HepG2 (cell line): ENCODE measurements at regions not wholly inside any gene's neighbourhood (a gene's known extent, or its start where the extent isn't known, plus 50 kb on each side); places are given as distances from the start of the nearest gene placed in this dataset.
A peak's percentile ranks its signal among the peaks of the same experiment; 100 is the strongest.

ENCODE experiments used
- ATAC-seq: fragments of 200-7000 bp; cut with Tn5 transposase; 3 replicates; pipeline ENCODE4 v1.9.1; 2020; ENCODE audit warnings: mild to moderate bottlenecking, moderate library complexity
- BruUV-seq: library from RNA; stranded (reverse); fragments of 400-500 nt; replicated peaks from 2 replicates; lab custom pipeline; 2021; lab: Mats Ljungman, UMichigan
- CTCF ChIA-PET: fragments of 300-600 bp; formaldehyde crosslinking; extraction: SDS; loops from one replicate; lab custom pipeline; 2021; ENCODE audit warnings: low total read pairs, inconsistent platforms, low intra/inter-chr PET ratio; lab: Yijun Ruan, JAX
- POLR2A ChIA-PET: fragments of 350-600 bp; sonication (Branson Sonifier 250); formaldehyde crosslinking; loops from one replicate; lab custom pipeline; 2020; ENCODE audit warnings: antibody characterized with exemption, inconsistent platforms; lab: Yijun Ruan, JAX
- DNase-seq: peaks from one replicate; pipeline ENCODE4 v3.0.0-alpha.2; 2015; ENCODE audit warnings: low spot score
- FAIRE-seq: peaks from 3 replicates; lab custom pipeline; 2011; peaks lifted over from hg19 to GRCh38; lab: Jason Lieb, UNC
- H2AFZ ChIP-seq: one replicate; pipeline ENCODE4 v1.6.1; 2011; ENCODE audit warnings: low read length, inconsistent platforms
- H3K27ac ChIP-seq: fragments of 300-600 bp; 3 replicates; pipeline ENCODE4 v1.8.0; 2011; ENCODE audit warnings: mixed run types, mild to moderate bottlenecking, mixed read lengths, low read length, inconsistent platforms; ENCODE audit not compliant: insufficient read depth; ENCODE audit errors: extremely low read length
- H3K27me3 ChIP-seq, 2 experiments: fragments of 200-600 bp in 1 of 2; 2 replicates in 1 of 2; 3 replicates in 1 of 2; pipeline versions ENCODE4 v1.6.0 to v1.8.0; 2011; ENCODE audit warnings: low read length in 2 of 2, mild to moderate bottlenecking in 2 of 2, moderate library complexity in 2 of 2, inconsistent platforms in 1 of 2; ENCODE audit not compliant: insufficient read depth in 2 of 2, control insufficient read depth in 1 of 2
- H3K36me3 ChIP-seq, 2 experiments: fragments of 200-600 bp in 1 of 2; replicated peaks in 1 of 2; 2 replicates in 1 of 2; 3 replicates in 1 of 2; pipeline versions ENCODE4 v1.5.1 to v1.8.0; 2011; ENCODE audit warnings: low read length in 2 of 2, inconsistent platforms in 1 of 2; ENCODE audit not compliant: insufficient read depth in 2 of 2, control insufficient read depth in 1 of 2
- H3K4me1 ChIP-seq: 2 replicates; pipeline ENCODE4 v1.5.1; 2012; ENCODE audit warnings: low read length, inconsistent platforms; ENCODE audit not compliant: insufficient read depth
- H3K4me2 ChIP-seq: 2 replicates; pipeline ENCODE4 v1.6.0; 2011; ENCODE audit warnings: low read depth, low read length, inconsistent platforms
- H3K4me3 ChIP-seq, 3 experiments: fragments of 200-600 bp in 1 of 3; sonication (generic), shearing (Covaris generic) in 1 of 3; replicated peaks in 1 of 3; 2 replicates each; pipeline ENCODE4 v1.5.1; 2011 to 2016; ENCODE audit warnings: low read length in 3 of 3, inconsistent platforms in 2 of 3, low read depth in 2 of 3, mild to moderate bottlenecking in 2 of 3, control low read depth in 1 of 3, mixed read lengths in 1 of 3; ENCODE audit not compliant: insufficient read depth in 1 of 3
- H3K79me2 ChIP-seq: one replicate; pipeline ENCODE4 v1.6.1; 2011; ENCODE audit warnings: low read length, inconsistent platforms; ENCODE audit not compliant: insufficient read depth
- H3K9ac ChIP-seq: 2 replicates; pipeline ENCODE4 v1.6.0; 2011; ENCODE audit warnings: mild to moderate bottlenecking, low read depth, low read length, inconsistent platforms; ENCODE audit not compliant: insufficient read depth
- H3K9me3 ChIP-seq: 2 replicates; pipeline ENCODE4 v1.5.1; 2012; ENCODE audit warnings: mild to moderate bottlenecking, low read length
- H4K20me1 ChIP-seq: 2 replicates; pipeline ENCODE4 v1.6.0; 2011; ENCODE audit warnings: inconsistent platforms, mild to moderate bottlenecking, low read length, moderate library complexity; ENCODE audit not compliant: insufficient read depth
- CEBPB ChIP-seq: IDR thresholded peaks from 2 replicates; pipeline ENCODE4 v1.6.1; 2011; ENCODE audit warnings: low read depth, low read length, improper control_type of control experiment, borderline replicate concordance
- CEBPG ChIP-seq: IDR thresholded peaks from 2 replicates; pipeline ENCODE4 v1.6.1; 2016
- EP300 ChIP-seq, 3 experiments: sonication (generic) in 1 of 3; formaldehyde crosslinking in 1 of 3; IDR thresholded peaks; 2 replicates each; pipeline versions ENCODE4 v1.5.1 to v1.6.1; 2011 to 2020; ENCODE audit warnings: low read depth in 2 of 3, low read length in 2 of 3, borderline replicate concordance in 1 of 3, improper control_type of control experiment in 1 of 3, mild to moderate bottlenecking in 1 of 3, missing genetic modification reagents in 1 of 3, moderate library complexity in 1 of 3
- ESRRA ChIP-seq: sonication (generic); formaldehyde crosslinking; IDR thresholded peaks from 2 replicates; pipeline ENCODE4 v1.5.1; 2020; ENCODE audit warnings: mild to moderate bottlenecking, low read depth, missing genetic modification reagents
- ETV6 ChIP-seq: sonication (generic); formaldehyde crosslinking; conservative IDR thresholded peaks from 2 replicates; pipeline ENCODE4 v1.4.0; 2020; ENCODE audit warnings: missing genetic modification reagents
- FOXJ3 ChIP-seq: sonication (generic); formaldehyde crosslinking; IDR thresholded peaks from 2 replicates; pipeline ENCODE4 v1.4.0; 2020; ENCODE audit warnings: missing genetic modification reagents, mild to moderate bottlenecking, borderline replicate concordance
- GATAD2A ChIP-seq: IDR thresholded peaks from 2 replicates; pipeline ENCODE4 v1.6.1; 2016
- HCFC1 ChIP-seq: fragments of 150-350 bp; IDR thresholded peaks from 2 replicates; pipeline ENCODE4 v1.6.1; 2014; ENCODE audit warnings: low read depth, low read length
- ISL2 ChIP-seq: sonication (generic); formaldehyde crosslinking; IDR thresholded peaks from 2 replicates; pipeline ENCODE4 v1.5.0; 2020; ENCODE audit warnings: missing genetic modification reagents
- KAT7 ChIP-seq: IDR thresholded peaks from 2 replicates; pipeline ENCODE4 v1.6.1; 2018; ENCODE audit warnings: borderline replicate concordance, missing compliant biosample characterization
- KDM1A ChIP-seq: IDR thresholded peaks from 2 replicates; pipeline ENCODE4 v1.6.1; 2016; ENCODE audit warnings: missing compliant biosample characterization
- MIER2 ChIP-seq: IDR thresholded peaks from 2 replicates; pipeline ENCODE4 v1.6.1; 2016; ENCODE audit warnings: missing biosample characterization, missing genetic modification reagents
- NCOA2 ChIP-seq: sonication (generic); formaldehyde crosslinking; IDR thresholded peaks from 2 replicates; pipeline ENCODE4 v1.8.0; 2022; ENCODE audit warnings: inconsistent platforms
- NFIC ChIP-seq: IDR thresholded peaks from 2 replicates; pipeline ENCODE4 v1.6.1; 2012; ENCODE audit warnings: mild to moderate bottlenecking, low read length, inconsistent platforms
- PAXIP1 ChIP-seq: sonication (generic); formaldehyde crosslinking; conservative IDR thresholded peaks from 2 replicates; pipeline ENCODE4 v1.4.0; 2020; ENCODE audit warnings: mild to moderate bottlenecking, missing genetic modification reagents, moderate library complexity
- PRPF4 ChIP-seq: fragments of 200-400 bp; formaldehyde crosslinking; IDR thresholded peaks from 2 replicates; pipeline ENCODE4 v1.6.1; 2016; ENCODE audit warnings: low read length, low read depth; ENCODE audit not compliant: poor library complexity, severe bottlenecking
- SOX13 ChIP-seq, 3 experiments: fragments of 450-650 bp in 1 of 3; sonication (generic) in 1 of 3; formaldehyde crosslinking in 1 of 3; IDR thresholded peaks in 2 of 3; conservative IDR thresholded peaks in 1 of 3; 2 replicates each; pipeline versions ENCODE4 v1.5.0 to v1.6.1; 2016 to 2020; ENCODE audit warnings: antibody characterized with exemption in 1 of 3, mild to moderate bottlenecking in 1 of 3, missing compliant biosample characterization in 1 of 3, missing genetic modification reagents in 1 of 3, moderate library complexity in 1 of 3
- SOX5 ChIP-seq: IDR thresholded peaks from 2 replicates; pipeline ENCODE4 v1.6.1; 2016; ENCODE audit warnings: borderline replicate concordance
- TCF7 ChIP-seq: sonication (generic); IDR thresholded peaks from 2 replicates; pipeline ENCODE4 v1.6.1; 2016; ENCODE audit warnings: antibody characterized with exemption, low read depth
- ZNF264 ChIP-seq: sonication (generic); formaldehyde crosslinking; IDR thresholded peaks from 2 replicates; pipeline ENCODE4 v1.4.0; 2020; ENCODE audit warnings: missing genetic modification reagents
- ZNF790 ChIP-seq: sonication (generic); formaldehyde crosslinking; IDR thresholded peaks from 2 replicates; pipeline ENCODE4 v1.8.0; 2022; ENCODE audit warnings: missing genetic modification reagents, mild to moderate bottlenecking, borderline replicate concordance
- ZNF792 ChIP-seq: IDR thresholded peaks from 2 replicates; pipeline ENCODE4 v1.6.1; 2016
- WGBS: methylation state at CpG from one replicate; pipeline ENCODE4 v1.1.6; 2017; ENCODE audit warnings: low lambda C conversion rate; 5-methylcytosine and 5-hydroxymethylcytosine counted together
- in situ Hi-C: cut with HindIII; loops from 2 replicates; pipeline ENCODE4 v1.10.0; 2017; ENCODE audit warnings: low pct_unique_long_range_greater_than_20kb; ENCODE audit not compliant: extremely low pct_ligation_motif_present
- intact Hi-C: fragments of 100-400 bp; cut with micrococcal nuclease; formaldehyde crosslinking; loops from one replicate; pipeline ENCODE4 v1.10.0; 2022; ENCODE audit not compliant: unreplicated experiment
- TF ChIP-seq, protein P1 (sequence below): sonication (generic); formaldehyde crosslinking; IDR thresholded peaks from 2 replicates; pipeline ENCODE4 v1.4.0; 2020; ENCODE audit warnings: missing genetic modification reagents, borderline replicate concordance

- no peaks in the 10 kb centered on the region for H3K27me3 ChIP-seq
- H3K9me3 ChIP-seq: no peaks in the 10 kb centered on the region
- peak; percentile 46; the same call in 2 of the 3 replicates for ATAC-seq
- intact Hi-C loops: no loop called here
- H4K20me1 ChIP-seq: no peaks in the 10 kb centered on the region
- no peaks in the 10 kb centered on the region for H3K36me3 ChIP-seq
- H3K79me2 ChIP-seq: no peaks in the 10 kb centered on the region
- peak; percentile 18 for FAIRE-seq
- POLR2A ChIA-PET: interaction anchor here (0.8 kb wide), 1 partner anchor 23 kb away, joined by 3 read pairs; no protein-coding TSS in a partner anchor
- BruUV-seq: no TSS peak
- H3K4me2 ChIP-seq: peak overlapping the region; percentile 18
- peak; percentile 34 for DNase-seq
- no peak overlapping the region for H3K4me3 ChIP-seq
- 30% methylated on average over 5 of the region's 5 CpGs for WGBS
- peaks cover 25% of the 10 kb centered on the region for H3K4me1 ChIP-seq
- CTCF ChIA-PET: no interaction called here
- peak overlapping the region; percentile 56 for H2AFZ ChIP-seq
- in situ Hi-C loops: no loop called here
- H3K9ac ChIP-seq: no peak overlapping the region
- no peak overlapping the region for H3K27ac ChIP-seq
- TF ChIP-seq EP300 (IDR thresholded peaks at IDR 0.05; ENCODE audit: low read depth in 2 of 2, low read length in 2 of 2): peak in 1 of 2 experiments; percentile 54; a peak in 1 of 4 replicates
- no peak for TF ChIP-seq EP300 (CRISPR knock-in tag; IDR thresholded peaks at IDR 0.05; ENCODE audit: borderline replicate concordance)
- TF ChIP-seq PRPF4: no peak
- TF ChIP-seq SOX5 (CRISPR knock-in tag): peak; percentile 42; the same call in 1 of the 2 replicates
- TF ChIP-seq KAT7 (CRISPR knock-in tag): no peak
- TF ChIP-seq FOXJ3 (CRISPR knock-in tag): peak; percentile 28; the same call in 1 of the 2 replicates
- peak; percentile 33; the same call in 1 of the 2 replicates for TF ChIP-seq CEBPB
- TF ChIP-seq ZNF792: no peak
- no peak for TF ChIP-seq KDM1A (CRISPR knock-in tag)
- TF ChIP-seq TCF7: peak; percentile 26
- TF ChIP-seq ISL2 (CRISPR knock-in tag): peak; percentile 50; the same call in 1 of the 2 replicates
- TF ChIP-seq MIER2 (CRISPR knock-in tag): no peak
- TF ChIP-seq, protein P1, sequence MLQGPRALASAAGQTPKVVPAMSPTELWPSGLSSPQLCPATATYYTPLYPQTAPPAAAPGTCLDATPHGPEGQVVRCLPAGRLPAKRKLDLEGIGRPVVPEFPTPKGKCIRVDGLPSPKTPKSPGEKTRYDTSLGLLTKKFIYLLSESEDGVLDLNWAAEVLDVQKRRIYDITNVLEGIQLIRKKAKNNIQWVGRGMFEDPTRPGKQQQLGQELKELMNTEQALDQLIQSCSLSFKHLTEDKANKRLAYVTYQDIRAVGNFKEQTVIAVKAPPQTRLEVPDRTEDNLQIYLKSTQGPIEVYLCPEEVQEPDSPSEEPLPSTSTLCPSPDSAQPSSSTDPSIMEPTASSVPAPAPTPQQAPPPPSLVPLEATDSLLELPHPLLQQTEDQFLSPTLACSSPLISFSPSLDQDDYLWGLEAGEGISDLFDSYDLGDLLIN (CRISPR knock-in tag): no peak
- TF ChIP-seq HCFC1: no peak
- TF ChIP-seq ZNF264 (CRISPR knock-in tag): 0 out of 2 replicates have a peak, but pooled peaks have one; percentile 37
- 0 out of 2 replicates have a peak, but pooled peaks have one; percentile 36 for TF ChIP-seq NCOA2
- peak; percentile 39 for TF ChIP-seq GATAD2A (CRISPR knock-in tag)
- TF ChIP-seq ESRRA (CRISPR knock-in tag): no peak
- no peak for TF ChIP-seq SOX13 (IDR thresholded peaks at IDR 0.05)
- TF ChIP-seq SOX13 (CRISPR knock-in tag; conservative IDR thresholded peaks at IDR 0.05 in 1 of 2, IDR thresholded peaks at IDR 0.05 in 1 of 2): peak in 1 of 2 experiments; percentile 58; a peak in 2 of 4 replicates
- TF ChIP-seq PAXIP1 (CRISPR knock-in tag): peak; percentile 31; the same call in 1 of the 2 replicates
- no peak for TF ChIP-seq ETV6 (CRISPR knock-in tag)
- 0 out of 2 replicates have a peak, but pooled peaks have one; percentile 23 for TF ChIP-seq CEBPG
- no peak for TF ChIP-seq ZNF790 (CRISPR knock-in tag)
- TF ChIP-seq NFIC: peak; percentile 34; the same call in 1 of the 2 replicates
These were observed 1209.6 kb upstream of the ZEB2 start for GRCh38 chr2:145729481-145729880.
